SW480 (cell line): ENCODE measurements at regions not wholly inside any gene's neighbourhood (a gene's known extent, or its start where the extent isn't known, plus 50 kb on each side); places are given as distances from the start of the nearest gene placed in this dataset.
"Not testable (repeated sequence)": the region's sequence is repeated elsewhere in the genome, so short reads cannot be mapped to it uniquely, and the experiment has no call there.

ENCODE experiments used
- DNase-seq: peaks from one replicate; pipeline ENCODE4 v3.0.0-alpha.2; 2016; ENCODE audit warnings: low spot score

DNA sequence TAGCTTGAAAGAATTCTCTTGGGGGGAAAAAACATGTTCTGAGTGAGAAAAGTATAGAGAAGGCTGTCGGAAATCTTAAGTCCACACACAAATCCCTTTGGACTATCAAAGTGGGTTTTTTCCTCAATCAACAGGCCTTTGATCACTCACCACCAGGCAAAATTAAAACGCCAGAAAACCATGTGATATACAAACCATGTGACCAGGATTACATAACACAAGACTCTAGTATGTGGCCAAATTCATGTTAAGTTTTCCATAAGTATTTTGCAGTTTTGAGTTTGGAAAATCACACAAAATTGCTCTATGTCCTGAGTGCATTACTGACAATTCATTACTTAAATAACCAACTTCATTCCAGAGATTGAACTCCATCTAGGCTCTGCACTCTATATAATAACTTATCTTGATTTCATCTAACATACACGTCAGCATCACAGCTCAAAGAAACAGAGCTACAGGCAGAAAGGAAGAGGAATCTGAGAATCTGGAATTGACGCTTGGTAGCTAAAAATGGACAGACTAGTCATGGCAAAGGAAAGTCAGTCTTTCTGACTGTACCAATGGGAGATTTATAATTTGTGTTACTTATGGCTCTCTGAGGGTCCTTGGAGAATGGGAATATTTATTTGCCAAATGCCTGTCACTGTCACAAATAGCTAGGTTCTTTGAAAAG is 383.5 kb downstream of the SFMBT2 start:
- no peak for DNase-seq

DNA sequence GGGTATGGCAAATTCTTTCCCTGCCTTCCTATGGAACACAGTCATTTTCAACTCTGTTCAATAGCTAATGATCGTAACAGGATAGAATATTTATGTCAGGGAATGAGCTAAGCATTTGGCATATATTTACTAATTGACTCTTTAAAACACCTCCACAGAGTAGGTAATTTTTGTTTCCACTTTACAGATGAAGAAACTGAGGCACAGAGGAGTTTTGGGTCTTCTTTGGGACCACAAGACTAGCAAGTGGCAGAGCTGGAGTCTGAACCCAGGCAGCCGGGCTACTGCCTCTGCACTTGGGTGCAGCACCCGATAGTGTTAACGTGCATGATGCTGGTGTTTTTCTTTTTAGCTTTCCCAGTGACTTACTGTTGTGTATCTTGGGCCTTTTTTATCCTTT is 384.0 kb downstream of the SFMBT2 start:
- no peak for DNase-seq

DNA sequence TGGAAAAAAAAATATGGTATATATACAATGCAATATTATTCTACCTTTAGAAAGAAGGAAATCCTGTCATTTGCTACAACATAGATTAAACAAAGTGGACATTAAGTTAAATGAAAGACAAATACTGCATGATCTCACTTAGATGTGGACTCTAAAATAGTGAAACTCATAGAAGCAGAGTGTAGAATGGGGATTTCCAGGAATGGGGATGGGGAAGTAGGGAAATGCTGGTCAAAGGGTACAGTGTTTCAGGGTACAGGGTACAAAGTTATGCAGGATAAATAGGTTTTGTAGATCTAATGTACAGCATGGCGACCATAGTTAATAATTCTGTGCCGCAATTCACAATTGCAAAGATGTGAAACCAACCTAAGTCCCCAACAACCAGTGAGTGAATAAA is 385.5 kb downstream of the SFMBT2 start:
- DNase-seq = no peak

DNA sequence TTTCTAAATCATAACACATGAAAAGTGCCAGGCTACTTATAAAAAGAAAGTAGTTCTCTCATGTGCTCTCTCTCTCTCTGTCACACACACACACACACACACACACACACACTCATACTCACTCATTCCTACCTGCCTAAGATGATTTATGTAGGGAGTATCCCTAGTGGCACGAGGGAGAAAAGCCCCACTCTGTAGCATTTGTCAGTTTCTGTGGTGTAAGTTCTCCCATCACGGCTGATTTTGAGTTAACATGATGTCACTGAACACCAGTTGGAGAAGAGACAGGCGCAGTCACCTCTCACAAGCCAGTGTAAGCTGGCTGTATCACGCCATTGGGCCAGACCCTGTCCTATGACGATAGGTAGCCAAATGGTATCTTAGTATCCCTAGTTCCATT is 395.4 kb downstream of the SFMBT2 start:
- no peak for DNase-seq

DNA sequence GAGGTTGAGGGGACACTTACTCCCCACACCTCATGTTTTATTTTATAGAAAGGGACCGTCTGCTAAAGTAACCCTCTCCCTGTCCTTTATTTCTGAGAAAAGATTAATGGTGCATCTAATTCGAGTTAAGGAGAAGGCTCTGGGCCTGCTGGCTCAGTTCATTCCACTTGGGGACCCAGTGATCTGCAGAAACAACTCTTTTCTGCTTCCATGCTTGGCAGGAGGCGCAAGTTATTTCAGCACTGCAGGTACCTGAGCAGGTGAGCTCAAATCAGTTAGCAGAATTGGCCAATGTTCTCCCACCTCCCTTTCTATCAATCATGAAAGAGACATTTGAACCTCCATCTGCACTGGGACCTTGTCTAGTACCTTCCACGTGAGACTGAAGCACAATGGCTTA is 396.1 kb downstream of the SFMBT2 start:
- no peak for DNase-seq

DNA sequence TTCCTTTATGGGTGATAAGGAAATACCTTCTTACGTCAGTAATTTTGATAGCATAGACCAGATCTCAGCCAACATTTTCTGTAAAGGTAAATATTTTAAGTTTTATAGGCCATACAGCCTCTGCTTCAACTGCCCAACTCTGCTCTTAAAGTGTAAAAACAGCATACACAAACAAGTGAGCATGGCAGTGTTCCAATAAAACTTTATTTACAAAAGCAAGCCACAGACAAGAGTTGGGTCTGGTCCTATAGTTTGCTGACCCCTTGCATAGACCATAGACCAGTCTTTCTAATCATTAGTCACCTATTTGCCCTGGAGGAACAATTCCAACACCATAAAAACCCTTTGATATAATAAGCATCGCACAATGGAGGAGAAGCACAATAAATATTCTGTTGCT is 398.8 kb downstream of the SFMBT2 start:
- DNase-seq = no peak

DNA sequence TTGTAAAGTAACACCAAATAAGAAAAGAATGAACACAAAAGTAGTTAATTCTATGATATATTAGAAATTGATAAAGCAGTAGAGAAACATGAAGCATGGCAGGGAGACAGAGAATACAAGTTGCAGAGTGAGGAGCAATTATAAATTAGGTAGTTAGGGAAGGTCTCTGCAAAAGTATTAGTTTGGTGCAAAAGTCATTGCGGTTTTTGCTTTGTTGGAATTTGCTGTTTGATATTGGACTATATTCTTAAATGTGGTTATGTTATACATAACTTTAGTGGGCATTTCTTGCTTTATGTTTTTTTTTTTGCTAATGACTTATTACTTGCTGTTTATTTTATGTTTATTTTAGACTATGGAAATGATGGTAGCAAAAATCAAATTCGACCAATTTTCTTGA is 402.2 kb downstream of the SFMBT2 start:
- DNase-seq = no peak

DNA sequence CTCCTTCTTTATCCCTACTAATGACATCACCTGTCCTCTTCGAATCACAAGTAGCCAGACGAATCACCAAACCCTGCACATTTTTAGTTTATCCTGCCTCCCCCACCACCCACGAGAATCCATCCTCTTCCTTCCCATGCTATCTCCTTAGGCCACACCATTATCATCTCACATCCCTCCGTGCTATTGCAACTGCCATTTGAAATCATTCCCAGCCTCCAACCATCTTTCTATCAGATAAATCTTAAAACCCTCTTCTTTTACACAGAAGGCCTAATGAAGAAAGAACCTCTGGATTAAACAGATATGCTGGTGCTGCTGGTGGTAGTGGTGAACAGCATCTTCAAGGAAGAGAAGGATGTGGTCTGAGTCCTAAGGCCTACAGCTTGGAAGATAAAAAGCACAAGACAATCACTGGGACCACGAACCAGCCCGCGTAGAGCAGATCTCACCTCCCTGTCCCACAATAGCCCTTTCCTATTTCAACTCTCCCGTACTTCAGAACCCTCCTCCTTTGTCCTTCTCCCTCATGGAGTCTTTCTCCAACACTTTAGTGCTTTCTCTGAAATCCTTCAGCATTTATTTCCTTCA is 403.1 kb downstream of the SFMBT2 start:
- DNase-seq = no peak

DNA sequence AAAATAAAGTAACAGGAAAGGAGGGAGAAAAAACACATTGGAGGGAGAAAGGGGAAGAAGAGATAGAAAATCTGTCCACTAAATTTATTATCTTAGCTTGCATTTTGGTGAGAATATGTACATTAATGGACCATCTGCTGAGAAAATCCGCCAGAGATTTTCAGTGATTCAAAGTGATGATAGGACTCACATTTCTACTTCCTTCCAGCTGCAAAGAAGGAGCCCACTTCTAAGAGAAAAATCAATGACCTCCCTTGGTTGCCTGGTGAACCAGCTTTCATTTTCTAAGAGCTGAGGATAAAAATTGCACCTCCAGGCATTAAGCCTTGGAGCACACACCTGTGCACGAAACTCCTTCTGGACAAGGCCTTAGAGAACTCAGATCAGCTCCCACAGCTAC is 404.3 kb downstream of the SFMBT2 start:
- DNase-seq = no peak

DNA sequence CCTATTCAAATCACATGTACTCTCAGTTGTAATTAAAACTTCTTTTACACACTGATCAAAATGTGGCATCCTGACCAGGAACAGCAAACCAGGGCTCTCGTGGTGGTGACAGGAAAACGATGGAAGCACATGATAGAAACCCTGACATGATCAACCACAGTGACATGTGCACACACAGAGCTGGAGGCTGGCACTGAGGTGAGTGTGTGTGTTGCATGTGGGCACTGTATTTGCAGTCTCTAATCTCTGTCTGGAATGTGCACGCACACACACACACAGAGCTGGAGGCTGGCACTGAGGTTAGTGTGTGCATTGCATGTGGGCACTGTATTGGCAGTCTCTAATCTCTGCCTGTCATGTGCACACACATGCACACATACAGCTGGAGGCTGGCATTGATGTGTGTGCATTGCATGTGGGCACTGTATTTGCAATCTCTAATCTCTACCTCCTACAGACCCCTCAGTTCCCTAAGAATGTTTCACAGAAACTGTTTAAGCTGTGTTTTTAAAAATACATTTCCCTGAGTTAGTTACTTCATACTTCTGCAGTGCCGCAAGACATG is 406.9 kb downstream of the SFMBT2 start:
- DNase-seq = no peak

DNA sequence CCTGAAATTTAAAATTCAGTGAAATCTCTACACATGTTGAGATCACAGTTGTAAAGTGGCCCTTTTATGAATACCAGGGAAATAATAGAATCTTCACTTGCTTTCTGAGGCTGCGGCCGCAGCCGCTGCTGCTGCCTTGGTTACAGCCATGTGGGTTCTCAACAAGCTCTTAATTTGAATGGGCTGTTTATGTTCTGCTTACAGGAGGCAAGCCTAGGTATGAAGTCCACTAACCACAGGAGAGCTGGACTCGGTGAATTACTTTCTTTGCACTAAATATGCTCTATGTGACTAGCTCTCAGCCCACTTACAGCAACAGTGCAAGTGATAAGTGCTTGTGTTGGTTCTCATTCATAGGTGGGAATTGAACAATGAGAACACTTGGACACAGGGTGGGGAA is 410.8 kb downstream of the SFMBT2 start:
- no peak for DNase-seq

DNA sequence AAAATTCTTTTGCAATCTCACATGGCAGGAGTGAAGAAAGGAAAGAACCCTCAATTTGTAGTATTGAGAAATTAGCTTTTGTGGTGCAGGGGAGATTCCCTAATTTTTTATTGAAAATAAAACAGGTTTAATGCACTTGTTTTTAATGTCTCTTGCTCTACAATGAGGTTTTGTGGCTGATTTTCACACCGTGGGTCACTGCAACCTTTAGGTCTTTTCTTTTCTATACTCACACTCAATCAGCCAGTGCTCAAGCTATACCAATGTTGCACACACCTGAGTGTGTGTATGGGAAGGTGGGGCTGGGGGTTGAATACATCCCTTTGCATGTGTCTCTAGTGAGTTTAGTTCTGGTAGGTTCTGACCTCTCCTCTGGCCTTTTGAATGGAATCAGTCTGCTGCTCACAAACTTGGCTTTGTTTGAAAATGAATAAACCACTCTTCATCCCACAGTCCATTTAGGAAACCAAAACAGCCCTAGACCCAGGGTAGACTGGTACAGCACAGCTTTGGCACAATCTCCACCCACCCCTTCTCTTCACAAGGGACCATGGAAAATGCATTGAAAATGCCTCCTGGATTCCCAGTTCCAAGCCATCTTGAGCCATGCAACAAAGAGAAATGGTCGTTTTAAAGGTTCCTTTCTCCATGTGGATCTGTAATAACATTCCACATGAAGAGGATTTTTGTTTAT is 411.5 kb downstream of the SFMBT2 start:
- DNase-seq = no peak

DNA sequence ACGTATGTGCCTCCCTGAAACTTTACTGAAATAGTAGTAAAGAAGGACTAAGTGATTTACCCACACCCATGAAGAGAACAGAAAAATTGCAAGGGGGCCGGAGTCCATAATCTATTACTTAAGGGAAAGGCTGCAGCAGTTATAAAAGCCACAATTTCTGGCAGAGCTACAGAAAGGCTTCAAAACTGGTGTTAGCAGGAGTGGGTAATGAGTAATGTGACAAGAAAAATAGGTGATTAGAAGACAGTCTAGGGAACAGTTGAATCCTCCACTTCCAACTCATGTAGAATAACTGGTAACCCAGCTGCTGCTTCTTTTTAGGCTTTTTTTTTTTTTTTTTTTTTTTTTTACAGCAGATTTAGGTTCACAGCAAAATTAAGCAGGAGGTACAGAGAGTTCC is 413.3 kb downstream of the SFMBT2 start:
- no peak for DNase-seq

DNA sequence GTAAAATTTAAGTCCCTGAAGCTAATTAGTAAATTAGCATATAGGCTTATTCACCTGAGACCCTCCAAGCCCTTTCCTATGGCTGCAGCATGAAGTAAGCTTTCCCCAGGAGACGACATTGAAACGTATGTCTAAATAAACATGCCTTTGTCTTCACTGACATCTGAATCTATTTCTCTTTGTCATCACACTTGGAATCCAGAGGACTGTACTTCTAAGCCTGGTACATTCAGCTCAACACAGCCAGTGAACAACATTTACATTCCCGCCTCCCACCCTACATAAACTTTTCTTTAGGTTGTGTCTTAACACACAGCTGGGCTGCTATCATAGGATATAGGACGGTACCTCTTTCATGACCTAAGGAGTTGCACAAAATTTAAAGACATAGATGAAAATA is 414.4 kb downstream of the SFMBT2 start:
- no peak for DNase-seq

DNA sequence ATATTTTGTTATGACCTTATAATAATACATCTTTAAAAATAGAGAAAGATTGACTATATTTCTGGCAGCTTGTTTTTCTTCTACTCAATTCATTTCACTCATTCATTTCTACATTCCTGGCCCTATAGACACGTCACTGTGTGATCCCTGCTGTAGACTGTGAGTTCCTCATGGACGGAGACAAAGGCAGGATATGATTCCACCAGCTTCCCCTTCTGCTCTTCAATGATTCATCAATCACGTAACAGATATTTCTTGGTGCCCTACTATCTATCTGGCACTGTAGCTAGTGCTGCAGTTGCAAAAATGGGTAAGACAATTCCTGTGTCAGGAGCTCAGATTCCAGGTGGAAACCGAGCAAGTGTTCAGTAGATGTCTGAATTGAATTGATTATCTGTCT is 415.0 kb downstream of the SFMBT2 start:
- DNase-seq = no peak

DNA sequence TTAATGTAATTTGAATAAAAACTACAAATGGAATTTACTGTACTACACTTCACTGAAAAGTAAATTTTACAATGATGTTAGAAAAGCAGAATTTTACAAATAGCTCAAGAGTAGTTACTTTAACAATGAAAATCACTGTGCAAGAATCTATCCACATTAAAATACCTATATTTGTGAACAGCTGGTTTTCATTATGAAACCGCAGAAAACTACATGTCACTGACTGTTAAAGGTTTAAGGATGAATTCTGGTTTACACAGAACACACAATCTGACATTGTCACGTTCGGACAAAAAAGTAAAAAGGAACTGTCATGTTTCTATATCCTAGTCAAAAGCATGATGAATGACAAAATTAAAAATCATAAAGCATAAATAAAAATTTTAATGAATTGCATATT is 415.3 kb upstream of the PRKCQ start:
- DNase-seq = no peak

DNA sequence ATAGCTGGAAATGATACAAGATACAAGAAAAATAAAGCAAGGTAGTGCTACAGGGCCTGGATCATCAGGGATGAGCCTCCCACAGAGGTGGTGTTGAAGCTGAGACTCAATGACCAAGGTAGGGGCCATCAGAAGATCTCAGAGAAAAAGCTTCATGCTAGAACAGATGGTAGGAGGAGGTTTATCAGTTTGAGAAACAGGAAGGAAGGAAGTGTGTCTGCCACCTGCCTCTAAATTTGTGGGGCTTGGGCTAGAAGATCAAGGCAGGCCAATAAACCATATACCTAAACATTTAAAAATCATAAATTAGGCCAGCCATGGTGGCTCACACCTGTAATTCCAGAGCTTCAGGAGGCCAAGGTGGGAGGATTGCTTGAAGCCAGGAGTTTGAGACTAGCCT is 410.8 kb upstream of the PRKCQ start:
- DNase-seq = no peak

DNA sequence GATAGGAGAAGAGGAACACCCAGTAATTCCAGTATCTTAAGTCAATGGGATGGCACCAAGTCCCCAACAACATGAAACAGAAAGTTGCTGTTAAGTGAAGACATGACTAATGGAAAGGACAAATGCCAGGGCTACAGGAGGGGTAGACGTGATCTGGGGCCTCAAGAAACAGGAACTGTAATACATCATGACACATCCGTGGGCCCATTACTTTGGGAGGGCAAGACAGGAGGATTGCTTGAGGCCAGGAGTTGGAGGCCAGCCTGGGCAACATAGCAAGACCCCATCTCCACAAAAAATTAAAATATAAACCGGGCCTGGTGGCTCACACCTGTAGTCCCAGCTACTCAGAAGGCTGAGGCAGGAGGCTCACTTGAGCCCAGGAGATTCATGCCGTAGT is 408.6 kb upstream of the PRKCQ start:
- no peak for DNase-seq

DNA sequence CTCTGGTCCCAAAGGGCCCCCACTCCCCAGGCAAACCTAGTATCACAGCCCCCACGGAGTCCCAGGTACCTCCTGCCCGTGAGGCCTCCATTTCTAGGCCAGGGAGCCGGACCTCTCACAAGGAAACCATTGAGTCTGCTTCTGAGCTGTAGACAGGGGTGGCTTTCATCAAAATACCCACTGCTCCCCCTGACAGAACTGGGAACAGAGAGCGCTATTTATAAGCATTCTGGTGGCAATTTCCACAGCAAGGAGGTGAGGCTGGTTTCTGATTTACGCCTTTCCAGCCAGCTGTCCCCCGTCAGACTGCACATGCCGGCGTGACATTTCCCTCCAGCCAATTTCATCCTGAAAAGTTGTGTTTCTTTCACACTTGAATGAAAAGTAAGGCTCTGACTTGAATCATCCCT is 407.5 kb upstream of the PRKCQ start:
- DNase-seq = no peak

DNA sequence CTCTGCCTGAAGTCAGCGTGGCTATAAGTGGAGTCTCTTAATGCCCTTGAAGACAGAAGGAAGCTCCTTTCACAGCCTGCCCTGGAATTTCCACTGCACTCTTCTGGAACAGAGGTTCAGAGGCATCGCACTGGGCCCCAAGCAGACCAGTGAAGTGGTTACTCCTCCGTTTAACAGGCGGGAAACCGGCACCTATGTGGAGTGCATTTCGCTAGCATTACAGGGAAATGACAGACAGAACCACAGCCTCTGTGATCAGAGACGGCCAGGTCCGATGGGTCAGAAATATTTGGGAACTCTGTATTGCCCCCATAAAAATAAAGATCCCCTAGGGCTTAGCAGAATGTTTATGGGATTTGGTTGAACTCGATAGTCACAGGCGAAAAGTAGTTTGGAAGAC is 406.9 kb upstream of the PRKCQ start:
- no peak for DNase-seq

DNA sequence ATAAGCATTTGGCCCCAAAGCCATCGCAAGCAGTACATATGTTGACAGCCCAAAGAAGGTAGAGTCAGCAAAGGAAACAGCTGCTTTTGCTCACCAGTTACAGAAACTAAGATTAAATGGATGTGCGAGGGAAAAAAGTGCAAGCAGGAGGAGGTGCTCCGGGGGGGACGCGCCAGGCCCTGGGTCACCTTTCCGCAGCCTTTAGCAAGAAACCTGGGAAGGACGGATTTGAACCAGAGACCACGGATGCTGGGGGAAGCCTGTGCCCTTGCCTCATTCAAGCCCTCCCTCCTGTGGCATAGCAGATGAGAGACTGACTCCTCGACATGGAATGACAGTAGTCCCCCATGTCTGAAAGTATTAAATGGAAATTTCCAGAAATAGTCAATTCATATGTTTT is 405.6 kb upstream of the PRKCQ start:
- no peak for DNase-seq

DNA sequence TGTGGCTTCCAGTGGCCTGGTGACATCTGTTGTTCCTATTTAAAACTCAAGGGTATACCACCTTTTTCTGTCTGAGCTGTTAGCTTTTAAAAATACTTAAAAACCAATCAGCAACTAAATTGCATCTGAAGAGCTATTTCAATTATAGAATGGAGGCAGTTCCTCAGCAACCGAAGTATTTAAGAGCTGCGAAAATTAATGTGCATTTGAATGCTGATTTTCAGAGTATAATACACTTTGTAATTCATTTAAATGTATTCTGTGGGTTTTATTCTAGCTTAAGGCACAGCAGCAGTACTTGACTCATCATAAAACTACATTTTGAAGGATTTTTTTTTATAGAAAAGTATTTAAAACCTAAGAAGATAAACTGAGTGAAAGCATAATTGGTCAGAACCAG is 404.9 kb upstream of the PRKCQ start:
- no peak for DNase-seq

DNA sequence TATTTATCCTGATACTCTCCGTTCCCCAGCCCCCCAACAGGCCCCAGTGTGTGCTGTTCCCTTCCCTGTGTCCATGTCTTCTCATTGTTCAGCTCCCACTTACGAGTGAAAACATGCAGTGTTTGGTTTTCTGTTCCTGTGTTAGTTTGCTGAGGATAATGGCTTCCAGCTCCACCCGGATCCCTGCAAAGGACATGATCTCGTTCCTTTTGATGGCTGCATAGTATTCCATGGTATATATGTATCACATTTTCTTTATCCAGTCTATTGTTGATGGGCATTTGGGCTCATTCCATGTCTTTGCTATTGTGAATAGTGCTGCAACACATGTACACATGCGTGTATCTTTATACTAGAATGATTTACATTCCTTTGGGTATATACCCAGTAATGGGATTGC is 403.9 kb upstream of the PRKCQ start:
- DNase-seq = not testable (repeated sequence)

DNA sequence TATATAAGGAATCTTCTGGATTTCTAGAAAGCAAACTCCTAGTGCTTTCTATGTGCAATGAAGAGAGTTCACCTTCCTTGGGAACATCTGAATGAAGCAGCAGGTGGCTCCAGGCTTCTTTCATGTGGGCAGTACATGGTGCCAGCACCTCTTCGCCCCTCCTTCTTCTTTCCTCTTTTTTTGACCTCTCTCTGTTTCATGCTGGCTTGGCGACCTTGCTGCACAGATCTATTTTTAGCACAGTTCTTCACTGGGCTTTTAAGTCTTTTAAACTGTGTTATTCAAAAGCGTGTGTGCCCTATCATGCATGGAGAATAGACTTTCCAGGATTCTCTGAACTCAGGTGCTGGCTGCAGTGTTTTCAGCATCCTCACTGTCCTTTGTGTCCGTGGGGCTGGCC is 400.3 kb upstream of the PRKCQ start:
- no peak for DNase-seq
